ENCODE measurements at regions not wholly inside any gene's neighbourhood (a gene's known extent, or its start where the extent isn't known, plus 50 kb on each side); places are given as distances from the start of the nearest gene placed in this dataset.

- Histone ChIP-seq H3K9ac (replicated peaks; ENCODE audit: extremely low read depth, insufficient read depth, low read length) (no peak overlapping the region), H4K20me1 (replicated peaks; ENCODE audit: control insufficient read depth, extremely low read depth, insufficient read depth, low read length) (no peaks in the 10 kb centered on the region), H3K27me3 (ENCODE audit: control insufficient read depth in 2 of 2, insufficient read depth in 2 of 2, low read length in 2 of 2) (peaks cover 0 to 2% of the 10 kb centered on the region in 2 experiments), H3K27ac (ENCODE audit: insufficient read depth, low read depth, low read length) (no peak overlapping the region), H3K4me2 (ENCODE audit: insufficient read depth, low read length) (no peak overlapping the region), H3K9me3 (replicated peaks; ENCODE audit: control insufficient read depth, insufficient read depth, low read length) (no peaks in the 10 kb centered on the region), H3K4me1 (ENCODE audit: control insufficient read depth, extremely low read depth, insufficient read depth, low read length) (no peaks in the 10 kb centered on the region), H3K9me1 (replicated peaks; ENCODE audit: control insufficient read depth, extremely low read depth, insufficient read depth, low read length) (no peaks in the 10 kb centered on the region), H3K4me3 (replicated peaks in 1 of 3; ENCODE audit: insufficient read depth in 1 of 3, low read depth in 1 of 3, low read length in 3 of 3) (no peak overlapping the region), H2AFZ (ENCODE audit: low read depth, low read length) (no peak overlapping the region), H3K79me2 (ENCODE audit: control insufficient read depth, insufficient read depth, low read length) (no peaks in the 10 kb centered on the region), H3K36me3 (ENCODE audit: control insufficient read depth in 2 of 2, extremely low read depth in 1 of 2, insufficient read depth in 2 of 2, low read length in 2 of 2) (no peaks in the 10 kb centered on the region)
- ChIA-PET CTCF (interaction anchor here (1.1 to 2.0 kb wide), 4 partner anchors 12 to 17 kb away, joined by 3 to 12 read pairs (median 4); no protein-coding TSS in a partner anchor), POLR2A (no interaction called here)
- DNase-seq (ENCODE audit: low read depth, low spot score): no peak
- no peak for TF ChIP-seq JUN (IDR thresholded peaks at IDR 0.05; ENCODE audit: borderline replicate concordance, insufficient read depth, insufficient read length, low read depth)
- TF ChIP-seq FOS (IDR thresholded peaks at IDR 0.05; ENCODE audit: borderline replicate concordance, insufficient read depth, low read length): no peak
- TF ChIP-seq POLR2AphosphoS5 (IDR thresholded peaks at IDR 0.05; ENCODE audit: insufficient read depth, low read depth, low read length): no peak
- intact Hi-C loops (cut with micrococcal nuclease): no loop called here
- dilution Hi-C loops (cut with MboI; ENCODE audit: extremely low pct_ligation_motif_present, low sequenced_read_pairs): no loop called here
- no peak for FAIRE-seq
- no TSS peak for BruUV-seq (replicated peaks)
Observed at GRCh38 chr4:86483173-86483490, 111.0 kb upstream of the PTPN13 start.

- Histone ChIP-seq H3K9me3 (replicated peaks; ENCODE audit: control insufficient read depth, insufficient read depth, low read length) (no peaks in the 10 kb centered on the region), H3K4me1 (ENCODE audit: control insufficient read depth, extremely low read depth, insufficient read depth, low read length) (no peaks in the 10 kb centered on the region), H3K9ac (replicated peaks; ENCODE audit: extremely low read depth, insufficient read depth, low read length) (no peak overlapping the region), H3K36me3 (ENCODE audit: control insufficient read depth in 2 of 2, extremely low read depth in 1 of 2, insufficient read depth in 2 of 2, low read length in 2 of 2) (no peaks in the 10 kb centered on the region), H4K20me1 (replicated peaks; ENCODE audit: control insufficient read depth, extremely low read depth, insufficient read depth, low read length) (no peaks in the 10 kb centered on the region), H2AFZ (ENCODE audit: low read depth, low read length) (no peak overlapping the region), H3K4me2 (ENCODE audit: insufficient read depth, low read length) (no peak overlapping the region), H3K4me3 (replicated peaks in 1 of 3; ENCODE audit: insufficient read depth in 1 of 3, low read depth in 1 of 3, low read length in 3 of 3) (no peak overlapping the region), H3K9me1 (replicated peaks; ENCODE audit: control insufficient read depth, extremely low read depth, insufficient read depth, low read length) (no peaks in the 10 kb centered on the region), H3K79me2 (ENCODE audit: control insufficient read depth, insufficient read depth, low read length) (no peaks in the 10 kb centered on the region), H3K27me3 (ENCODE audit: control insufficient read depth in 2 of 2, insufficient read depth in 2 of 2, low read length in 2 of 2) (peaks cover 0 to 2% of the 10 kb centered on the region in 2 experiments), H3K27ac (ENCODE audit: insufficient read depth, low read depth, low read length) (no peak overlapping the region)
- TF ChIP-seq EZH2 (IDR thresholded peaks at IDR 0.05; ENCODE audit: borderline replicate concordance, low read depth, low read length, severe bottlenecking) (no peak), POLR2A (IDR thresholded peaks at IDR 0.05; ENCODE audit: low read depth, low read length) (no peak), JUN (IDR thresholded peaks at IDR 0.05; ENCODE audit: borderline replicate concordance, insufficient read depth, insufficient read length, low read depth) (no peak), GATA2 (IDR thresholded peaks at IDR 0.05; ENCODE audit: insufficient read depth, insufficient read length, low read depth, low read length) (no peak), MAX (IDR thresholded peaks at IDR 0.05; ENCODE audit: insufficient read depth, insufficient read length) (no peak), FOS (IDR thresholded peaks at IDR 0.05; ENCODE audit: borderline replicate concordance, insufficient read depth, low read length) (no peak), CTCF (IDR thresholded peaks at IDR 0.05; ENCODE audit: extremely low read depth in 1 of 2, insufficient read depth in 1 of 2, low read depth in 1 of 2, low read length in 2 of 2) (no peak), POLR2AphosphoS5 (IDR thresholded peaks at IDR 0.05; ENCODE audit: insufficient read depth, low read depth, low read length) (no peak), MYC (IDR thresholded peaks at IDR 0.05; ENCODE audit: low read depth, low read length) (no peak)
- FAIRE-seq (no peak), DNase-seq (ENCODE audit: low read depth, low spot score) (no peak)
- intact Hi-C loops (cut with micrococcal nuclease) (no loop called here), dilution Hi-C loops (cut with MboI; ENCODE audit: extremely low pct_ligation_motif_present, low sequenced_read_pairs) (no loop called here)
- ChIA-PET POLR2A (no interaction called here), CTCF (interaction anchor here (2.0 kb wide), 1 partner anchor 15 kb away, joined by 5 read pairs; no protein-coding TSS in a partner anchor)
- no TSS peak for BruUV-seq (replicated peaks)
Observed at GRCh38 chr4:86483773-86484172, 110.3 kb upstream of the PTPN13 start.
